Stomach (tissue), 4 donors: ENCODE measurements at regions not wholly inside any gene's neighbourhood (a gene's known extent, or its start where the extent isn't known, plus 50 kb on each side); places are given as distances from the start of the nearest gene placed in this dataset.

Experiments used
- EP300 ChIP-seq: sonication (generic); formaldehyde crosslinking; IDR thresholded peaks from one replicate; pipeline ENCODE4 v1.6.1; 2017; ENCODE audit warnings: antibody characterized with exemption
- POLR2AphosphoS5 ChIP-seq, 3 donors: sonication (generic); formaldehyde crosslinking; IDR thresholded peaks; one replicate each; pipeline ENCODE4 v1.6.1; 2016; ENCODE audit warnings: antibody characterized with exemption in 3 of 3
- TF ChIP-seq, protein P1 (sequence below), 7 experiments: fragments of 450-650 bp in 4 of 7; fragments of 200-600 bp in 3 of 7; sonication (generic) in 3 of 7; IDR thresholded peaks; one replicate each; pipeline ENCODE4 v1.5.1; 2016 to 2019; ENCODE audit warnings: antibody characterized with exemption in 7 of 7, control low read depth in 2 of 7, mild to moderate bottlenecking in 1 of 7

GRCh38 chr2:117057016-117057415, 757.5 kb upstream of the DDX18 start:
- TF ChIP-seq, protein P1, sequence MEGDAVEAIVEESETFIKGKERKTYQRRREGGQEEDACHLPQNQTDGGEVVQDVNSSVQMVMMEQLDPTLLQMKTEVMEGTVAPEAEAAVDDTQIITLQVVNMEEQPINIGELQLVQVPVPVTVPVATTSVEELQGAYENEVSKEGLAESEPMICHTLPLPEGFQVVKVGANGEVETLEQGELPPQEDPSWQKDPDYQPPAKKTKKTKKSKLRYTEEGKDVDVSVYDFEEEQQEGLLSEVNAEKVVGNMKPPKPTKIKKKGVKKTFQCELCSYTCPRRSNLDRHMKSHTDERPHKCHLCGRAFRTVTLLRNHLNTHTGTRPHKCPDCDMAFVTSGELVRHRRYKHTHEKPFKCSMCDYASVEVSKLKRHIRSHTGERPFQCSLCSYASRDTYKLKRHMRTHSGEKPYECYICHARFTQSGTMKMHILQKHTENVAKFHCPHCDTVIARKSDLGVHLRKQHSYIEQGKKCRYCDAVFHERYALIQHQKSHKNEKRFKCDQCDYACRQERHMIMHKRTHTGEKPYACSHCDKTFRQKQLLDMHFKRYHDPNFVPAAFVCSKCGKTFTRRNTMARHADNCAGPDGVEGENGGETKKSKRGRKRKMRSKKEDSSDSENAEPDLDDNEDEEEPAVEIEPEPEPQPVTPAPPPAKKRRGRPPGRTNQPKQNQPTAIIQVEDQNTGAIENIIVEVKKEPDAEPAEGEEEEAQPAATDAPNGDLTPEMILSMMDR (IDR thresholded peaks at IDR 0.05): no peak
- no peak for TF ChIP-seq EP300
- no peak for TF ChIP-seq POLR2AphosphoS5 (IDR thresholded peaks at IDR 0.05)
